HepG2 (cell line): ENCODE measurements at regions not wholly inside any gene's neighbourhood (a gene's known extent, or its start where the extent isn't known, plus 50 kb on each side); places are given as distances from the start of the nearest gene placed in this dataset.

ENCODE experiments used
- CBX2 ChIP-seq, 2 experiments: fragments of 200-600 bp in 1 of 2; sonication (generic); formaldehyde crosslinking in 1 of 2; IDR thresholded peaks; 2 replicates each; pipeline versions ENCODE4 v1.7.0 to v1.8.1; 2018 to 2022; ENCODE audit warnings: low read depth in 2 of 2, low read length in 1 of 2, mild to moderate bottlenecking in 1 of 2, missing genetic modification reagents in 1 of 2
- GLI4 ChIP-seq: sonication (generic); formaldehyde crosslinking; IDR thresholded peaks from 2 replicates; pipeline ENCODE4 v1.5.1; 2020; ENCODE audit warnings: missing genetic modification reagents, mild to moderate bottlenecking, moderate library complexity, borderline replicate concordance
- TBX3 ChIP-seq: fragments of 450-650 bp; IDR thresholded peaks from 2 replicates; pipeline ENCODE4 v1.6.1; 2017; ENCODE audit warnings: antibody characterized with exemption, mild to moderate bottlenecking, inconsistent platforms, borderline replicate concordance
- ZNF24 ChIP-seq: fragments of 450-650 bp; IDR thresholded peaks from 2 replicates; pipeline ENCODE4 v1.6.1; 2017; ENCODE audit warnings: antibody characterized with exemption, mild to moderate bottlenecking

DNA sequence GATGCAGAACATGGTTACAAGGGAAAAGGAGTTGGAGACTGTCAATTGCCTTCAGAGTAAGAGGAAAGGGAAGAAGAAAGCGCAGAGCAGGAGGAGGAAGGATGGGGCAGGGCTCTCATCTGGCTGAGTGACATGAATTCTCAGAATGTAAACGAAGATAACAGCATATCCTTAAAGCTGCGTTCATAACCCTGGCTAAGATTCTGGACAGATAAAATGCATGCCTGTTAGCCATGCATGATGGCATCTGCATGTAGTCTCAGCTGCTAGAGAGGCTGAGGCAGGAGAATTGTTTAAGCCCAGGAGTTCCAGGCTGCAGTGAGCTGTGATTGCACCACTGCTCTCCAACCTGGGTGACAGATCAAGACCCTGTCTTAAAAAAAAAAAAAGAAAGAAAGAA lies 493.5 kb upstream of the PRKX start:
- TF ChIP-seq CBX2 (IDR thresholded peaks at IDR 0.05; ENCODE audit: low read depth, low read length) (no peak), CBX2 (CRISPR knock-in tag; IDR thresholded peaks at IDR 0.05; ENCODE audit: low read depth) (no peak), TBX3 (no peak), ZNF24 (no peak), GLI4 (CRISPR knock-in tag) (no peak)
